GM19372 (cell line): ENCODE measurements at regions not wholly inside any gene's neighbourhood (a gene's known extent, or its start where the extent isn't known, plus 50 kb on each side); places are given as distances from the start of the nearest gene placed in this dataset.

Experiments
- ATAC-seq: cut with Tn5 transposase; IDR thresholded peaks from one replicate; pipeline ENCODE4 v1.9.1; 2021; ENCODE audit warnings: mild to moderate bottlenecking, low read depth, moderate library complexity; ENCODE audit not compliant: unreplicated experiment

- ATAC-seq: no peak
Measured at GRCh38 chr6:164144316-164144715, 729.8 kb downstream of the QKI start.

DNA sequence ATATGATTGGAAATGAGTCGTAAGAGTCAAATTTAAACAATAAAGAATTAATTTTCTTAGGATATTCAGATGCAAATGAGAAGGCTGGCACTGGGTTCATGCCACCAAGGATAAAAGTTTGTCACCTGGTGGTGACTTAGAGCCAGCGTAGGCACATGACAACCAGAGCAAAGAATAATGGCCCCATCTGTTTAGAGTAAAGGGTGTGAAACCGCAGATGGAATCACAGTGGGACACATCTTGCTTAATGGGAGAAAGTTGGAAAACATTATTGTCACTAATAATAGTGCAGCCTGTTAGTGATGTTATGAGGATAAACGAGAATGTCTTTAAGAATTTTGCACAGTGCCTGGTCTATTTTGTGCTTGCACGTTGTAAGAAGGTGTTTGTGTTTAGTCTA, 727.8 kb downstream of the QKI start:
- ATAC-seq: no peak

DNA sequence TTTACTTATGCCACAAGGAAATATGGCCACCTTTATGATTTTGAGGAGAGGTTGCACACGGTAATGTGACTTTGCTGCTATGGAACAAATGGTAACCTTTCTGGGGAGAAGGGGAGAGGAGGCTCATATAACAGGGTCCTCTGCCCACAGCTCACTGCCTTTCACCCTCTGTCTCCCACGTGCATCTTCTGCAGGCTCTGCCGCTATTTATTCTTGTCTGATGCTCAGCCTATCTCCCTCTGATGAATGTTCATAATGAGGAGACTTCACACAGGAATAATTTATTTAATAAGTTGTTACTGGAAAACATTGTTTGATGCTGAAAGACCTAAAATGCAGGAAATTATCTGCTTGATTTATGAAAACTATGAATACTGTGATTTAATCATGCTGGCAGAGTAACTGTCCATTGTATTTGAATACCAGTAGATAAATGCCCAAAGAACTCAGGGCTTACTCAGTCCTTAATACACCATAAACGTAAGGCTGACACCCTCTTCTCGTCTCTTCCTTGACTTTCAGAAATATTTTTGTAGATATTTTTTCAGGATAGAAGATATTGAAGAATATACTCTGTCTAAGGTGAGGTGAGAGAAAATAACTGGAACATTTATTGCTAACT, 721.1 kb downstream of the QKI start:
- no peak for ATAC-seq

GRCh38 chr6:164133095-164133494, 718.6 kb downstream of the QKI start:
- no peak for ATAC-seq

- no peak for ATAC-seq
Measured at GRCh38 chr6:164130585-164130984, 716.1 kb downstream of the QKI start.

GRCh38 chr6:164130151-164130550, 715.6 kb downstream of the QKI start:
- no peak for ATAC-seq

- ATAC-seq: no peak
Measured at GRCh38 chr6:164129218-164129617, 714.7 kb downstream of the QKI start.

- ATAC-seq: no peak
Measured at GRCh38 chr6:164128101-164128500, 713.6 kb downstream of the QKI start.

GRCh38 chr6:164124986-164125385, 710.5 kb downstream of the QKI start:
- no peak for ATAC-seq

DNA sequence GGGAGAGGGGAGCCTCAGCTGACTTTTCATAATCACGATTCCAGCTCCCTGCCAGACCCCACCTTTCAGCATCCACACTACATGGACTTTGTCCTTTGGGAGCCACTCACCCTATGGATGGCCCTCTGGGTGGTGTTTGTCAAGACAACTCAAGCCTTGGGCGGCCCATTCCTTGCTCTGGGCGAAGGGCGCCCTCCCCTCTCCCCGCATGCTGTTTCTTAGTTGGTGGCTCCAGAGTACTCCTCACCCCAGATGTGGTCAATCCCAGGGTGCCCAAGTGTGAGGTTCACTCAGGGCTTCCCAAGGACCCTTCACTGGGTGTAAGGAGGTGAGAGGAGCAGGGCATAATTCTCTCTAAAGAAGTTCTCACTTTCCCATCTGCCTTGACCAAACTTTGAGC, 710.0 kb downstream of the QKI start:
- no peak for ATAC-seq

- no peak for ATAC-seq
Measured at GRCh38 chr6:164122109-164122508, 707.6 kb downstream of the QKI start.

GRCh38 chr6:164121527-164121926, 707.0 kb downstream of the QKI start:
- no peak for ATAC-seq

DNA sequence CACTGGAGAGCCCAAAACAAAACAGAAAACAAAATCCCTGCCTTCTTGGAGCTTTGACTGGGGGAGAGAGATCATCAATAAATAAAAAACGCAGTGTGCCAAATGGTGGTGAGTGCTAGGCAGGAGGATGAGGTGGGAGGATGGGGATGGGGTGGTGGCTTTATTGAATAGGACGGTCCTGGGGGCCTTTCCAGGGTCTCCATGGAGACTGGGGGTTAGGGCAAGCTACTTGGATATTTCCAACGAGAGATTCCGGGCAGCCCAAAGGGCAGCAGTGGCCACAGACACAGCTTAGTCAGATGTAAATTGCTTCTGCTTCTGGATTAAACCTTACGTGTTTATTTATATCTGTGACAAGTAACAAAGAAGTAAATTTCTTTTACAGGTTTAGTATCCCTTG, 700.1 kb downstream of the QKI start:
- no peak for ATAC-seq

DNA sequence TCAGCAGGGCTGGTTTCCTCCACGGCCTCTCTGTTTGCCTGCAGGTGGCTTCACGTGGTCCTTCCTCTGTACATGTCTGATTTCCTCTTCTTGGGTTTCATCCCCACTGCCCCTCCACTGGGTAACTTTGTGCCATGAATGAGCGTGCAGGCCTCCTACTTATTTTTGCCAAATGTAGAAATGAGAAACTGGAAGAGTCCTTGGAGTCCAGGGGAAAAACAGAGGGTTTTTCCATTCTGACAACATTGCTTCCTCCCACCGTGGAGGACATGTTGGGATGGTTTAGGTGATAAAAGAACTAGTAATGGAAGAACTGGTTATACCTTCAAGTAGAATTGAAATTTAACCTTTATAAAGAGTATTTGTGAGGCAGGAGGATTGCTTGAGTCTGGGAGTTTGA, 699.5 kb downstream of the QKI start:
- ATAC-seq: no peak

DNA sequence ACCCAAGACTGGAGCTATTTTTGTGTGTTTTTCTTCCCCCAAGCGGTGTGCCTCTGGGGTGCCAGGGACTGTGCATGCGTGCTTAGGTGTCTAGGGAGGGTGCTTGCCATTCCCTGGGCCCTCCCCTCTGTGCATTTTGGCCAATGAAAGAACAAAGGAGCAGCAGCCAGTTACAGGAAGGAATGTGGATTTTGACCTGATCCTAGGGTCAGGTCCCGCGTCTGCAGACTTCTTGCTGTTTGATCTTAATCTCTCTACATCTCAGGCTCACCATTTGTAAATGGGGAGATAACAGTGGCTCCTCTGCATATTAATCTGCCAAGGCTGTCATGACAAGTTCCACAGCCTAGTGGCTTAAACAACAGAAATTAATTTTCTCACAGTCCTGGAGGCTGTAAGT, 699.1 kb downstream of the QKI start:
- ATAC-seq: no peak

DNA sequence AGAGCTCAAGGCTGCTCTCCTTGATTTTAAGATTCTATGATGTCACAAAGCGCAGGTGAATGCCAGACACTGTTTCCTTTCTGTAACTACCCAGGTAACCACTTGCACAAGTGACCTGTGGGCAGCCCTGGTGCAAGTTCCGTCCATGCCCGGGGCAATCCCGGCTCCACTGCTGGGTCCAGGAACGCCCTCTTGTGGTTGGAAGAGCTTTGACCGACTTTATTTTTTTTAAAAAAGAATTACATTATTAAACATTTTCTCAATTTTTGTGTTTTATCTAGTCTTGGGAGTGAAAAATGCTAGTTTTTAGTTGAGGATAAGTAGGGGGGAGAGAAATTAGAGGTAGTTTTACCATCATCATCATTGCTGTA, 695.2 kb downstream of the QKI start:
- no peak for ATAC-seq

GRCh38 chr6:164108869-164109769, 694.6 kb downstream of the QKI start:
- no peak for ATAC-seq

DNA sequence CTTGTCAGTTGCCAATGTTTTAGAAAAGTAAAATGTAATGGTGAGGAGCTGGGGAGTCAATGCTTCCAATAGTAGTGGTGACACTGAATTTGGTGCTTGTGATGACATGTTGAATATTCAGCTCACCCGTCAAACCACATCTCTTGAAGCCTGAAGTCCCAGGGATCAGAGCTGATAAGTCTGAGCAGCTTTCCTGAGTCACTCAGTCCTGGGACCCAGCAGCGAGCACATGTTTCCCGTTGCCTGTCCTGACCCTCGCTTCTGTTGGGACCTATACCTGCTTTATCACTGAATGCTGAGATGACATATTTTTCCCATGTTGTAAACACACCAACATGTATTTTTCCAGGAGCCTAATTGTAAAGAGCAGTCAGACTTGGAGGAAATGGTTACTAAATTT, 693.6 kb downstream of the QKI start:
- no peak for ATAC-seq

GRCh38 chr6:164107297-164107995, 692.9 kb downstream of the QKI start:
- ATAC-seq: no peak

- ATAC-seq: no peak
Measured at GRCh38 chr6:164106345-164106769, 691.8 kb downstream of the QKI start.

- ATAC-seq: no peak
Measured at GRCh38 chr6:164105705-164106104, 691.2 kb downstream of the QKI start.
